GM23338 (cell line): ENCODE measurements at regions not wholly inside any gene's neighbourhood (a gene's known extent, or its start where the extent isn't known, plus 50 kb on each side); places are given as distances from the start of the nearest gene placed in this dataset.

Experiments
- CREB1 ChIP-seq: fragments of 250-450 bp; sonication (Bioruptor Pico); IDR thresholded peaks from 2 replicates; pipeline ENCODE4 v1.5.0; 2020; ENCODE audit warnings: low read depth, mild to moderate bottlenecking, moderate library complexity
- EZH2phosphoT487 ChIP-seq: fragments of 200-600 bp; sonication (generic); IDR thresholded peaks from one replicate; pipeline ENCODE4 v1.8.1; 2018; ENCODE audit warnings: antibody characterized with exemption; ENCODE audit not compliant: unreplicated experiment
- NANOG ChIP-seq: IDR thresholded peaks from 2 replicates; pipeline ENCODE4 v1.6.1; 2016; ENCODE audit warnings: antibody characterized with exemption, borderline replicate concordance
- STAT1 ChIP-seq: IDR thresholded peaks from one replicate; pipeline ENCODE4 v1.6.1; 2016; ENCODE audit warnings: antibody characterized with exemption; ENCODE audit not compliant: unreplicated experiment
- ZNF331 ChIP-seq: fragments of 250-450 bp; sonication (Bioruptor Pico); IDR thresholded peaks from 2 replicates; pipeline ENCODE4 v1.5.0; 2020; ENCODE audit warnings: low read depth, mild to moderate bottlenecking, moderate library complexity
- ZNF462 ChIP-seq: fragments of 250-450 bp; sonication (Bioruptor Pico); IDR thresholded peaks from 2 replicates; pipeline ENCODE4 v1.5.0; 2020; ENCODE audit warnings: mild to moderate bottlenecking, moderate library complexity
- TF ChIP-seq, protein P1 (sequence below), 2 experiments: fragments of 200-600 bp in 1 of 2; sonication (generic) in 1 of 2; conservative IDR thresholded peaks; 2 replicates each; pipeline versions ENCODE4 v1.5.1 to v1.6.1; 2016 to 2017; ENCODE audit warnings: antibody characterized with exemption in 2 of 2, low read depth in 2 of 2, mild to moderate bottlenecking in 2 of 2, moderate library complexity in 1 of 2

DNA sequence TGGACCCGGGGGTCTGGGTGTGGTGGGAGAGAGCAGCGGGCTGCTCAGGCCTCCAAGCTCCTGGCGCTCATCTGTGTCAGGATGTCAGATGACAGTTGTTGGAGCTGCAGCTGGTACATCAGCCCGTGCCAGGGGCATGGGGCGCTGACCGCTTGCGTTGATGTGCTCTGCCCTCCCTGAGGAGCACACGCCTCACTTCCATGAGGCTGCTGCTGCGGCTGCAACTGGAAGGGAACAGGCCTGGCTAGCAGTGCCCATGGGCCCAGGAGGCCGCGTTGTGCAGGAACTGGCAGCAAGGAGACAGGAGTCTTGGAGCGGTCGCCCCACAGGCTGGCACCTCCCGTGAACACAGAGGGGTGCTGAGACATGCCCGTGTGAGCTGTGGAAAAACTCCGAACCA lies 361.3 kb upstream of the MKI67 start (continued):
- TF ChIP-seq ZNF462 (CRISPR knock-in tag), result no peak
- no peak for TF ChIP-seq ZNF331 (CRISPR knock-in tag)
- TF ChIP-seq, protein P1, sequence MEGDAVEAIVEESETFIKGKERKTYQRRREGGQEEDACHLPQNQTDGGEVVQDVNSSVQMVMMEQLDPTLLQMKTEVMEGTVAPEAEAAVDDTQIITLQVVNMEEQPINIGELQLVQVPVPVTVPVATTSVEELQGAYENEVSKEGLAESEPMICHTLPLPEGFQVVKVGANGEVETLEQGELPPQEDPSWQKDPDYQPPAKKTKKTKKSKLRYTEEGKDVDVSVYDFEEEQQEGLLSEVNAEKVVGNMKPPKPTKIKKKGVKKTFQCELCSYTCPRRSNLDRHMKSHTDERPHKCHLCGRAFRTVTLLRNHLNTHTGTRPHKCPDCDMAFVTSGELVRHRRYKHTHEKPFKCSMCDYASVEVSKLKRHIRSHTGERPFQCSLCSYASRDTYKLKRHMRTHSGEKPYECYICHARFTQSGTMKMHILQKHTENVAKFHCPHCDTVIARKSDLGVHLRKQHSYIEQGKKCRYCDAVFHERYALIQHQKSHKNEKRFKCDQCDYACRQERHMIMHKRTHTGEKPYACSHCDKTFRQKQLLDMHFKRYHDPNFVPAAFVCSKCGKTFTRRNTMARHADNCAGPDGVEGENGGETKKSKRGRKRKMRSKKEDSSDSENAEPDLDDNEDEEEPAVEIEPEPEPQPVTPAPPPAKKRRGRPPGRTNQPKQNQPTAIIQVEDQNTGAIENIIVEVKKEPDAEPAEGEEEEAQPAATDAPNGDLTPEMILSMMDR (conservative IDR thresholded peaks at IDR 0.05; ENCODE audit: low read depth in 2 of 2), result no peak
- no peak for TF ChIP-seq STAT1
- TF ChIP-seq CREB1 (CRISPR knock-in tag), result no peak
- TF ChIP-seq NANOG, result no peak
- TF ChIP-seq EZH2phosphoT487, result no peak
